HG03159 (cell line): ENCODE measurements at regions not wholly inside any gene's neighbourhood (a gene's known extent, or its start where the extent isn't known, plus 50 kb on each side); places are given as distances from the start of the nearest gene placed in this dataset.
"Not testable (repeated sequence)": the region's sequence is repeated elsewhere in the genome, so short reads cannot be mapped to it uniquely, and the experiment has no call there.

Experiments
- ATAC-seq: cut with Tn5 transposase; IDR thresholded peaks from one replicate; pipeline ENCODE4 v1.9.1; 2021; ENCODE audit warnings: mild to moderate bottlenecking, moderate library complexity; ENCODE audit not compliant: unreplicated experiment

DNA sequence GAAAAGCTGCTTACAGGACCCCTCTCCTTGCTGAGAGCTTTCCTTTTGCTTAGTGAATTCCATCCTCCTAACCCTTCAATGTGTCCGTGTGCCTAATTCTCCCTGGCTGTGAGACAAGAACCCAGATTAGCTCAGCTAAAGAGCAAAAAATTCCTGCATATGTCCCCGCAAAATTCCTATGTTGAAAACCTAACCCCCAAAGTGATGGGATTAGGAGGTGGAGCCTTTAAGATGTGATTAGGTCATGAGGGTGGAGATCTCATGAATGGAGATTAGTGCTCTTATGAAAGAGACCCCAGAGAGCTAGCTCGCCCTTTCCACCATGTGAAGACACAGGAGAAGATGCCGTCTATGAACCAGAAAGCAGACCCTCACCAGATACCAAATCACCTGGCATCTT, 503.0 kb upstream of the DIAPH2 start:
- ATAC-seq: no peak

DNA sequence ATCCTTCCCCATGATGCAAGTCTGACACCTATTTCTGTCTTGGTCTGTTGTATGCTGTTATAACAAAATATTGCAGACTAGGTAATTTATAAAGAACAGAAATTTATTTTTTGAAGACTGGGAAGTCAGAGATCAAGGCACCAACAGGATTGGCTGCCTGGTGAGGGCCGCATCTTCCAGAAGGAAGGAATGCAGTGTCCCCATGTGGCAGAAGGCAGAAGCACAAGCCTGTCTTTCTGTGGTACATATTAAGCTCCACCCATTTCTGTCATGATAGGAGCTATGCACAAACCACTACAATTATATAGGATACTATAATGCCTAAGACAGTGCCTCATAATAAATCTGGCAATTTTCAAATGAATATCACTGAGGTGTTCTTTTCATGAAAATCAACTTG, 502.3 kb upstream of the DIAPH2 start:
- ATAC-seq: peak; percentile 74

DNA sequence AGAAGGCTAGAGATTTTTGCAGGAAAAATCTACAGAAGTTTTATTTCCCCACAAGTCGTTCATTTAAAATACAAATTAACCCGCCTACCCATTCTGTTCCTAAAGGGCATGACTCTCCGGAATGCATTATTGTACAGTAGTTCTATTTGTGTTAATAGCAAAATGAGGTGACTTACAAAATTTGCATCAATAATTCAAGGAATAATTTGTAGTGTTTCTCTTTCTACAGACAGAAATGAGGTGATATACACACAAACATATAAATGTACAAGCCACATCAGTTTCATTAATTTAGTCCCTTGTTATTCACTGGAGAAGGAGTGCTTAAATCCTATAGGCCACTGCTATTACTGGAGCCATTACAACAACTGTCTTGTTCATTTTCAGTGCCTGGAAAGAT, 501.3 kb upstream of the DIAPH2 start:
- no peak for ATAC-seq

DNA sequence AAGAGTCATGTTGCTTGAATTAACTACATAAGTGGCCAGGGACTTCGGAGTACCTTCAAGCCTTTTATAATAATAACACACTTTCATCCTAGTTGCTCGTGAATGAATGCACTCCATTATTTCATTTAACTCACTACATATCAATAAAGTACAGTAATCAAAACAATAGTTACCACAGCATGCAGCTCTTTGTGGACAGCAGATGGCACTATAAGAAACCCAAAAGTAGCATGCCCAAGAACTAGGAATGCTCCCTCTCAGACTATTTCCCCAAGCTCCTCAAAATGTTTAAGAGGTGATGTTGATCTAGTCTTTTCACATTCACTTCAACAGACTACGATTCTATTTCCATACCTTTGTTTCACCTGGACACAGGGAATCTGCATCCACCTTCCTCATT, 500.8 kb upstream of the DIAPH2 start:
- ATAC-seq: no peak

DNA sequence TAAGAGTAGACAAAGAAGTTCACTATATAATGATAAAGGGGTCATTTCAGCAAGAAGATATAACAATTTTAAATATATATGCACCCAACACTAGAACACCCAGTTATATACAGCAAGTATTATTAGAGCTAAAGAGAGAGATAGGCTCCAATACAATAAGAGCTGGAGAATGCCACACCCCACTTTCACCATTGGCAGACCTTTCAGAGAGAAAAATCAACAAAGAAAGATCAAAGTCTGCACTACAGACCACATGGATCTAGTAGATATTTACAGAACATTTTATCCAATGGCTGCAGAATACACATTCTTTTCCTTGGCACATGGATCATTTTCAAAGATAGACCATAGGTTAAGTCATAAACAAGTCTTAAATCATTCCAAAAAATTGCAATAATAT, 479.7 kb upstream of the DIAPH2 start:
- no peak for ATAC-seq

DNA sequence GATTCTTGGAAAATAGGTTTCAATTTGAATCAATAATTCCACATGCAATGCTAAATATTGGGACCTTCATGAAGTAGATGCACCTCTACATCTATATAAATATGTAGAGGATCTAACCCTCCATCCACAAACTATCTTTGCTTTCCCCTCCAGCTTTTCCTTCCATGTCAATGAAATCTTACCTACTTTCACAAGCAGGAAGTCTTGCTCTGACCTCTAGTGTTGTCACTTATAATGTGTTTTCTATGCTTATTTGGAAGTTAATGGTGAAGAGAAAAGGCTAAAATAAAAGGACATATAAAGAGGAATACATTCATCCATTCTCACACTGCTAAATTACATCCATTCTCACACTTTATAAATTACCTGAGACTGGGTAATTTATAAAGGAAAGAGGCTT, 472.7 kb upstream of the DIAPH2 start:
- no peak for ATAC-seq

DNA sequence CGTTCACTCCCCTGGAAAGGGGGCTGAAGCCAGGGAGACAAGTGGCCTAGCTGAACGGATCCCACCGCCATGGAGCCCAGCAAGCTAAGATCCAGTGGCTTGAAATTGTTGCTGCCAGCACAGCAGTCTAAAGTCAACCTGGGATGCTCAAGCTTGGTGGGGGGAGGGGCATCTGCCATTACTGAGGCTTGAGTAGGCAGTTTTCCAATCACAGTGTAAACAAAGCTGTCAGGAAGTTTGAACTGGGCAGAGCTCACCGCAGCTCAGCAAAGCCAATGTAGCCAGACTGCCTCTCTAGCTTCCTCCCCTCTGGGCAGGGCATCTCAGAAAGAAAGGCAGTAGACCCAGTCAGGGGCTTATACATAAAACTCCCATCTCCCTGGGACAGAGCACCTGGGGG, 470.0 kb upstream of the DIAPH2 start:
- ATAC-seq: not testable (repeated sequence)

DNA sequence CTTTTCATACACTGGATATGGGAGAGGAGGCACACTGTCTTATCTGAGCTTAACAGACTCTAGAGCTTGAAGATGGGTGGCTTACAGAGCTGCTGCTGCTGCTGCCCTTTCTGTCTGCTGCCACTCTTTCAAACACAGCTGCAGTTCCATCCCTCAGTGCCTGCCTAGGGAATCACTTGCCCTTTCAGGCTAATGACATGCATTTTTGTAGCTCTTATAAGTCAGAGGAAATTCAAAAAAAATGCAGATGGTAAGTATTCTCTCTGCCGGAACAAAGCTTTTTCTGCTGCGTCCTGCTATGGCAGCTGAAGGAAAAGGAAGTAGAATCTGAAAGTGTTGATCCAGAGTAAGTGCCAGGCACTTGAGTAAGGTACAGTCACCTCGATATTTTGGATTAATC, 460.4 kb upstream of the DIAPH2 start:
- no peak for ATAC-seq

DNA sequence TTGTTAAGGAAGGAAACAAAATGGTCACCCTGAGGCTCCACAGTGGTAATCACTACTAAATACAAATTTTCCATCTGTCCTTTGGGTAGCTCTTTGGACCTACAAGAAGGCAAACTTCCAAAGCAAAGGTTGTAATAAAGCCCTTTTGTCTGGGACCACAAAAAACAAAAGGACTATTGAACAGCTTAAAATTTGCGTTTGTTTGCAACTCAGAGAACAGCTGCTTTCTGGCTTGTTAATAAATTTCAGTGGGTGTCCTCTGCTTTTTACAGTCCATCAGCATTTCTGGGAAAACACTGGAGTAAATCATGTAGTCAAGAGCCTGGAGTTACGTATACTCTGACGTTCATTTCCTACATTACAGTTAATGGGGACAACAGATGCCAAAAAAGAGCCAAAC, 439.7 kb upstream of the DIAPH2 start:
- no peak for ATAC-seq

DNA sequence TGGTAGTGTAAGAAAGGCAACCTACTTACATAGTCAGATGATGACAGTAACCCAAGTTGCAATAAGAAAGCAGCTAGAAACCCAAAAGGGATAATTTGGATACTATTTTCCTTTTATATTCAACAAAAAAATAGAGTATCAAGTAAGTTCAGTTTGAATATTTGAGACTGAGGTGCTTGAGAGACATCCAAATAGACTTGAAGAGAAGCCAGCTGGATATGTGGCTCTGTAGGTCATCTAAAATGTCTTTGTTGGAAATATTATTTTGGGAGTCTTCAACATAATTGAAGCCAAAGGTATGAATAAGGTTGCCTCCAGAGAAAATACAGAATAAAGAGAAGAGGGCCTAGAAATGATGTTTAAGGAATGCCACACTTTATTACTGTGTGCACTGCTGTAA, 438.2 kb upstream of the DIAPH2 start:
- ATAC-seq: no peak
